GM18502 (cell line): ENCODE measurements at regions not wholly inside any gene's neighbourhood (a gene's known extent, or its start where the extent isn't known, plus 50 kb on each side); places are given as distances from the start of the nearest gene placed in this dataset.
"Not testable (repeated sequence)": the region's sequence is repeated elsewhere in the genome, so short reads cannot be mapped to it uniquely, and the experiment has no call there.

Experiments used
- ATAC-seq: cut with Tn5 transposase; IDR thresholded peaks from one replicate; pipeline ENCODE4 v1.9.1; 2021; ENCODE audit warnings: mild to moderate bottlenecking; ENCODE audit not compliant: unreplicated experiment, poor library complexity

GRCh38 chr10:29883231-29883630 lies 176.2 kb downstream of the JCAD start:
- no peak for ATAC-seq

- ATAC-seq: no peak
These were observed 176.6 kb downstream of the JCAD start for GRCh38 chr10:29882766-29883165.

GRCh38 chr10:29881811-29882210 lies 177.6 kb downstream of the JCAD start:
- ATAC-seq: no peak

- no peak for ATAC-seq
These were observed 178.0 kb downstream of the JCAD start for GRCh38 chr10:29881336-29881771.

GRCh38 chr10:29880856-29881255 lies 178.5 kb downstream of the JCAD start:
- ATAC-seq: no peak

- no peak for ATAC-seq
These were observed 179.5 kb downstream of the JCAD start for GRCh38 chr10:29879862-29880261.

GRCh38 chr10:29878492-29878891 lies 180.9 kb downstream of the JCAD start:
- ATAC-seq: no peak

GRCh38 chr10:29877793-29878491 lies 181.4 kb downstream of the JCAD start:
- no peak for ATAC-seq

- no peak for ATAC-seq
These were observed 183.3 kb downstream of the JCAD start for GRCh38 chr10:29876008-29876555.

- no peak for ATAC-seq
These were observed 184.6 kb downstream of the JCAD start for GRCh38 chr10:29874606-29875269.

- ATAC-seq: no peak
These were observed 185.4 kb downstream of the JCAD start for GRCh38 chr10:29873941-29874484.

- ATAC-seq: no peak
These were observed 188.8 kb downstream of the JCAD start for GRCh38 chr10:29870522-29871044.

- ATAC-seq: no peak
These were observed 189.8 kb downstream of the JCAD start for GRCh38 chr10:29869593-29869992.

- ATAC-seq: no peak
These were observed 193.0 kb downstream of the JCAD start for GRCh38 chr10:29866356-29866755.

- no peak for ATAC-seq
These were observed 193.6 kb downstream of the JCAD start for GRCh38 chr10:29865700-29866355.

GRCh38 chr10:29862923-29863614 lies 196.3 kb downstream of the JCAD start:
- no peak for ATAC-seq

- ATAC-seq: no peak
These were observed 197.4 kb downstream of the JCAD start for GRCh38 chr10:29861811-29862505.

GRCh38 chr10:29861231-29861630 lies 198.2 kb downstream of the JCAD start:
- not testable (repeated sequence) for ATAC-seq

GRCh38 chr10:29860166-29860565 lies 199.2 kb downstream of the JCAD start:
- no peak for ATAC-seq
